ENCODE measurements at regions not wholly inside any gene's neighbourhood (a gene's known extent, or its start where the extent isn't known, plus 50 kb on each side); places are given as distances from the start of the nearest gene placed in this dataset.

DNA sequence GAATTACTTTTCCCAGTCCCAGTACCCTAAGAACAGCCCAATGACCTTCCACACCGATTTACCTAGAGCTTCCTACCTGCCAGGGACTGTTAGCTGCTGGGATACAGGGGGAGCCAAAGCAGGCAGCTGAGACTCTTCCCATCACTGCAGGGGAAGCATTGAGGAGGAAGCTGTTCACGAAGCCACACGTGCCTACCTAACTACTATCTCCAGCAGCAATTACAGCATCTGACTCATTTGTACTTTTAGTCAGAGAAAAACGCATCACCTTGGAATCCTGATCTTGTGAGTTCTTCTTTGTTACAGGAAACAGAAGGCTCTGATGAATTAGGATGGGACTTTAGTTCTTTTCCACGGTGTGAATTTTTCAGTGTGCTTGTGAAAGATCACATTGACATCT lies 113.7 kb upstream of the DHX40 start:
- no peak for TF ChIP-seq EZH2 (IDR thresholded peaks at IDR 0.05; ENCODE audit: borderline replicate concordance)
- TF ChIP-seq, protein P1, sequence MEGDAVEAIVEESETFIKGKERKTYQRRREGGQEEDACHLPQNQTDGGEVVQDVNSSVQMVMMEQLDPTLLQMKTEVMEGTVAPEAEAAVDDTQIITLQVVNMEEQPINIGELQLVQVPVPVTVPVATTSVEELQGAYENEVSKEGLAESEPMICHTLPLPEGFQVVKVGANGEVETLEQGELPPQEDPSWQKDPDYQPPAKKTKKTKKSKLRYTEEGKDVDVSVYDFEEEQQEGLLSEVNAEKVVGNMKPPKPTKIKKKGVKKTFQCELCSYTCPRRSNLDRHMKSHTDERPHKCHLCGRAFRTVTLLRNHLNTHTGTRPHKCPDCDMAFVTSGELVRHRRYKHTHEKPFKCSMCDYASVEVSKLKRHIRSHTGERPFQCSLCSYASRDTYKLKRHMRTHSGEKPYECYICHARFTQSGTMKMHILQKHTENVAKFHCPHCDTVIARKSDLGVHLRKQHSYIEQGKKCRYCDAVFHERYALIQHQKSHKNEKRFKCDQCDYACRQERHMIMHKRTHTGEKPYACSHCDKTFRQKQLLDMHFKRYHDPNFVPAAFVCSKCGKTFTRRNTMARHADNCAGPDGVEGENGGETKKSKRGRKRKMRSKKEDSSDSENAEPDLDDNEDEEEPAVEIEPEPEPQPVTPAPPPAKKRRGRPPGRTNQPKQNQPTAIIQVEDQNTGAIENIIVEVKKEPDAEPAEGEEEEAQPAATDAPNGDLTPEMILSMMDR (IDR thresholded peaks at IDR 0.05; ENCODE audit: poor library complexity), result no peak

Measured in hepatocyte (in vitro differentiated cells).